Lower leg skin (tissue), 3 donors: ENCODE measurements at regions not wholly inside any gene's neighbourhood (a gene's known extent, or its start where the extent isn't known, plus 50 kb on each side); places are given as distances from the start of the nearest gene placed in this dataset.

Source experiments
- CTCF ChIP-seq, 3 donors: fragments of 450-650 bp; IDR thresholded peaks; one replicate each; pipeline ENCODE4 v1.5.1; 2016; ENCODE audit warnings: antibody characterized with exemption in 3 of 3, mild to moderate bottlenecking in 3 of 3, moderate library complexity in 2 of 3
- POLR2A ChIP-seq, 2 donors: fragments of 450-650 bp; IDR thresholded peaks; one replicate each; pipeline ENCODE4 v1.6.1; 2016 to 2017; ENCODE audit warnings: antibody characterized with exemption in 2 of 2, mild to moderate bottlenecking in 1 of 2, moderate library complexity in 1 of 2

GRCh38 chr4:154946113-154946512 lies 165.0 kb downstream of the RBM46 start:
- TF ChIP-seq CTCF (IDR thresholded peaks at IDR 0.05), result no peak
- no peak for TF ChIP-seq POLR2A (IDR thresholded peaks at IDR 0.05)
